SK-N-SH treated with all-trans-retinoic acid at 6 μM for 48 hours (cell line): ENCODE measurements at regions not wholly inside any gene's neighbourhood (a gene's known extent, or its start where the extent isn't known, plus 50 kb on each side); places are given as distances from the start of the nearest gene placed in this dataset.

ENCODE experiments used
- ATAC-seq: fragments of 200-7000 bp; cut with Tn5 transposase; 3 replicates; pipeline ENCODE4 v1.9.1; 2020; ENCODE audit warnings: mild to moderate bottlenecking, moderate library complexity
- ARNTL ChIP-seq: fragments of 450-650 bp; formaldehyde crosslinking; IDR thresholded peaks from 2 replicates; pipeline ENCODE4 v1.5.0; 2020; ENCODE audit warnings: low read depth, mild to moderate bottlenecking, moderate library complexity, borderline replicate concordance
- BACH2 ChIP-seq: fragments of 250-450 bp; sonication (Bioruptor Pico); IDR thresholded peaks from 2 replicates; pipeline ENCODE4 v1.9.0; 2021; ENCODE audit warnings: mild to moderate bottlenecking, borderline replicate concordance
- CREB5 ChIP-seq: fragments of 250-450 bp; sonication (Bioruptor Pico); IDR thresholded peaks from 2 replicates; pipeline ENCODE4 v1.5.1; 2020; ENCODE audit warnings: low read depth, mild to moderate bottlenecking, moderate library complexity
- CSDC2 ChIP-seq: fragments of 250-450 bp; sonication (Bioruptor Pico); IDR thresholded peaks from 2 replicates; pipeline ENCODE4 v1.5.0; 2020; ENCODE audit warnings: mild to moderate bottlenecking, moderate library complexity
- CSRNP3 ChIP-seq: fragments of 250-450 bp; sonication (Bioruptor Pico); IDR thresholded peaks from 2 replicates; pipeline ENCODE4 v1.5.1; 2021; ENCODE audit warnings: mild to moderate bottlenecking, moderate library complexity
- ESRRG ChIP-seq: fragments of 250-450 bp; sonication (Bioruptor Pico); IDR thresholded peaks from 2 replicates; pipeline ENCODE4 v1.6.1; 2021; ENCODE audit warnings: mild to moderate bottlenecking
- ISL1 ChIP-seq: fragments of 250-450 bp; sonication (Bioruptor Pico); IDR thresholded peaks from 2 replicates; pipeline ENCODE4 v2.1.2; 2022; ENCODE audit warnings: mild to moderate bottlenecking, moderate library complexity
- OSR1 ChIP-seq: fragments of 250-450 bp; sonication (Bioruptor Pico); IDR thresholded peaks from 2 replicates; pipeline ENCODE4 v1.8.0; 2022; ENCODE audit warnings: moderate library complexity, mild to moderate bottlenecking, inconsistent platforms
- PATZ1 ChIP-seq: fragments of 250-450 bp; sonication (Bioruptor Pico); IDR thresholded peaks from 2 replicates; pipeline ENCODE4 v1.8.0; 2020; ENCODE audit warnings: mild to moderate bottlenecking, moderate library complexity, borderline replicate concordance
- POU6F1 ChIP-seq: fragments of 250-450 bp; sonication (Bioruptor Pico); IDR thresholded peaks from 2 replicates; pipeline ENCODE4 v1.8.0; 2021; ENCODE audit warnings: low read depth, mild to moderate bottlenecking, moderate library complexity, borderline replicate concordance
- TCF4 ChIP-seq: fragments of 250-450 bp; sonication (Bioruptor Pico); IDR thresholded peaks from 2 replicates; pipeline ENCODE4 v1.8.0; 2021; ENCODE audit warnings: mild to moderate bottlenecking, moderate library complexity, borderline replicate concordance
- TOX ChIP-seq: fragments of 250-450 bp; sonication (Bioruptor Pico); IDR thresholded peaks from 2 replicates; pipeline ENCODE4 v1.8.0; 2021; ENCODE audit warnings: mild to moderate bottlenecking, moderate library complexity, borderline replicate concordance
- TSHZ2 ChIP-seq: fragments of 250-450 bp; sonication (Bioruptor Pico); IDR thresholded peaks from 2 replicates; pipeline ENCODE4 v1.5.0; 2020; ENCODE audit warnings: mild to moderate bottlenecking, moderate library complexity
- ZC3H10 ChIP-seq: fragments of 250-450 bp; sonication (Bioruptor Pico); IDR thresholded peaks from 2 replicates; pipeline ENCODE4 v1.5.1; 2021; ENCODE audit warnings: mild to moderate bottlenecking, moderate library complexity
- ZFP3 ChIP-seq: fragments of 250-450 bp; sonication (Bioruptor Pico); IDR thresholded peaks from 2 replicates; pipeline ENCODE4 v1.5.0; 2020; ENCODE audit warnings: mild to moderate bottlenecking, moderate library complexity
- ZFP30 ChIP-seq: fragments of 450-650 bp; formaldehyde crosslinking; IDR thresholded peaks from 2 replicates; pipeline ENCODE4 v1.5.0; 2022; ENCODE audit warnings: mild to moderate bottlenecking, moderate library complexity
- ZNF565 ChIP-seq: fragments of 450-650 bp; formaldehyde crosslinking; conservative IDR thresholded peaks from 2 replicates; pipeline ENCODE4 v1.5.0; 2020; ENCODE audit warnings: low read depth, mild to moderate bottlenecking, moderate library complexity

- TF ChIP-seq POU6F1 (CRISPR knock-in tag) (no peak), TCF4 (CRISPR knock-in tag) (no peak), ARNTL (no peak)
Observed at GRCh38 chr10:88147000-88147798, 283.8 kb downstream of the PTEN start (continued).

- ATAC-seq: peak; percentile 4; the same call in 2 of the 3 replicates
Observed at GRCh38 chr10:88149906-88150305, 286.5 kb downstream of the PTEN start.

GRCh38 chr10:88150339-88150738, 286.9 kb downstream of the PTEN start:
- TF ChIP-seq TSHZ2 (no peak), ZFP30 (CRISPR knock-in tag) (no peak), ISL1 (CRISPR knock-in tag) (peak; percentile 36; the same call in 1 of the 2 replicates), ESRRG (CRISPR knock-in tag) (no peak)
- TF ChIP-seq, all 23 proteins: peak for 1
- ATAC-seq: peak; percentile 11; the same call in 2 of the 3 replicates

More at GRCh38 chr10:88149906-88150305, 286.5 kb downstream of the PTEN start:
- TF ChIP-seq ZC3H10 (CRISPR knock-in tag): no peak
- TF ChIP-seq OSR1 (CRISPR knock-in tag): no peak
- TF ChIP-seq POU6F1 (CRISPR knock-in tag): no peak
- TF ChIP-seq BACH2 (CRISPR knock-in tag): no peak
- TF ChIP-seq CSRNP3 (CRISPR knock-in tag): no peak
- no peak for TF ChIP-seq ARNTL
- no peak for TF ChIP-seq CSDC2
- TF ChIP-seq ZFP30 (CRISPR knock-in tag): no peak
- TF ChIP-seq ZFP3 (CRISPR knock-in tag): no peak
- TF ChIP-seq TOX (CRISPR knock-in tag): no peak
- TF ChIP-seq CREB5 (CRISPR knock-in tag): no peak
- TF ChIP-seq PATZ1: no peak
- TF ChIP-seq TCF4 (CRISPR knock-in tag): no peak
- no peak for TF ChIP-seq ESRRG (CRISPR knock-in tag)
- no peak for TF ChIP-seq ISL1 (CRISPR knock-in tag)
- no peak for TF ChIP-seq ZNF565
